RPMI8226 (cell line): ENCODE measurements at regions not wholly inside any gene's neighbourhood (a gene's known extent, or its start where the extent isn't known, plus 50 kb on each side); places are given as distances from the start of the nearest gene placed in this dataset.

Experiments
- DNase-seq: peaks from one replicate; pipeline ENCODE4 v3.0.0-alpha.2; 2015

DNA sequence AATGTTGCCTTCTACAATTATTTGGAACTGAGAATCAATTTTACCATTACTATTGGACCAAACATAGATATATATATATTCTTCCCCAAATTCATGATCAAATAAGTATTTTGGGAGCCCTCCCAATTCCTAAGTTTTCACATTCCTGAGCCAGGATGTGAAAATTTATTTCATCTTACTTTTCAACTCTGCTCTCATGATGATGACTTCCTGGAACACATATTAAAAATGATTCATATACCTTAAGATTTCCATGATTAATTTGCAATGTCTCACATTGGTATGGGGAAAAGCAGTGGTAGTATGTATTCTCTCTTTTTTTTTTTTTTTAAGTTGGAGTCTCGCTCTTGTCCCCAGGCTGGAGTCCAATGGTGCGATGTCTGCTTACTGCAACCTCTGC is 596.1 kb upstream of the ZEB2 start:
- no peak for DNase-seq

DNA sequence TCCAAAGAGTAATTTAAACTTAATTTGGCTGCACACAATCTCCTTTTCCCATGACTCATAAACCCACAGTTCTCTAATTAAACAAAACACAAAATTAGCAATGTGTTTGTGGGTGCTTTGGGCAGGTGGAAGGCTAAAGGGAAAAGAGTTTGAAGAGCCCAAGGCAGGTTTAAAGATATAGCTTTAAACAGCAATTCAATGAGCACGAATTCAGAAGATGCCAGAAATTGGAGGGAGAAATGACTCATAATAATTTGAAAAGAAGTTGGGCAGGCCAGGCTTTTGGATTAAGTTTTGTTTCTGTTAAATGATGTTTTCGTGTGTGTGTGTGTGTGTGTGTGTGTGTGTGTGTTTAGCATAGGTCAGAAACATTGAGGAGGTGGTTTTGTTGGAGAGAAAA is 594.8 kb upstream of the ZEB2 start:
- DNase-seq: no peak

DNA sequence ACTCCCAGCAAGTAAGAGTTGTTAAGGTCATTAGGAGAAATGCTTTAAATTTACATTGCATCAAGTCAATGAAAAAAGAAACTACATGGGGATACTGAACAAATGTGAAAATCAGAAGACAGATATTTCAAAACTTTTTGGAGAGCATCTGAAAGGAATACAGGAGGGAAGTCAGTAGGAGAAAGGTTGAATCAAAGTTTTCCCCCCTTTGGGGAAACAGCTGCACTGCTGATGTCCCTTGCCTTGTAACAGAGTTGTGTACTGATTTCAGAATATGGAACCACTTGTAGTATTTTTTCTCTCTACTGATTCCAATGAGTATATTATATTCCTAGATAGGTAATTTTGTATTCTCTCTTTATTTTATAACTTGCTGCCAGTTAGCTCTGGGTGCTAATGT is 592.5 kb upstream of the ZEB2 start:
- no peak for DNase-seq

DNA sequence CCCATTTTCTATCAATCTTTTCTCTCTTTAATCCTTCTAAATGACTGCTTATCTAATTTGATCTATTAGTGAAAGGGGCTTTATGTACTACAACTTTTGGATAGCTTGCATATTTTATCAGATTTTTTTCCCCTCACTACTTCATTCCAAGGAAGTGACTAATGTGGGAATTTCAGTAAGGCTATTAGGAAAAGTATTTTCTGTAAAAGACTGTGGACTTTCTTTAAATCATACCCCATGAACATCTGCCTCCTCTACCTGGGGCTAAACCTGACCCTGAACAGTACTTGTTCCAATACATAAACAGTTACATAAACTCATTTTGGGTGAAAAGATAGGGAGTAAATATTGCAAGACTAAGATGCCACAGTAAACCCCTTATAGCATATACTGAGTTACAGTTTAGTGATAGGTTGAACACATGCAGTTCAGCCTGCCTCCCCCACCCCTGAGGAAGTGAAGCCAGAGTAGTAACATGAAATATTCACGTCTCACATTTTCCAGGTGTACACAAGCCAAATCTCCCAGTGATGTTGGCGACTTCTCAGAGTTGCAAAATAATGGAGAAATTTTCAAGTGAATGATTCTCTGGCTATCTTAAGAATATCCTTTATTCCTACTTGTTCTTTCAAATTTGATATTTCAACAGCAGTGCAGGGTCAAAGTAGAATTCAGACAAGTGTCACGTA is 590.9 kb upstream of the ZEB2 start:
- no peak for DNase-seq

DNA sequence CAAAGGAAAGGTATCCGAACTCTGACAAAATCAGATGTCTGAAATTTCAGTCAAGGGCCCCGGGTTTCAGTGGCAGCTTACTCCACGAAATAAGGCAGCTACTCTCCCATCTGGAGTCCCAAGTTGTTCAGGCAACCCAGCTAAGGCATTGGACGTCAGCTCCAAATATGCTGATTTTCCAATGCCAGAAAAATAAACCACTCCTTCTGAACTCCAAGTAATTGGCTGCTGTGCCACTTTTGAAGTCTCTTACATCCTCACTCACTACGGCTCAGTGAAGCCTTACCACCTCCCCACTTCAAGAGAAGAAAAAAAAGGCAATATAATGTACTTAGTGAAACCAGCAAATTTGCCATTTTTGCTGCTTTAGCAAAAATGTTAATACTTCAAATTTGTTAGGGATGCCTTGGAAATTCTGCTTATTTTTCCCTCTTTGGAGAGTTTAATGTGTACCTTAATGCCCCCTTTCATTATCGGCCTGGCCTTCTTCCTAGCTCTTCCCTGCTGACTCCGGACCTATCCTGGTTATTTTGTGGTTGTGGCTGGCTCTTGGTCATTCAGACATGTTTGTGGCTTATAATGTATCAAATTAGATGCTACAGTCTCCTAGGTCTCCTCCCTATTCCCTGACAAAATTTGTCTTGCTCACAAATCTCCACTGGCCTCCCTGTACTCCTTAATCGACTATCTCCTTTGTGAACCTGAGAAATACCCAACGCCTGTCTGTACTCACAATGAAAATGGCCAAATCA is 589.2 kb upstream of the ZEB2 start:
- no peak for DNase-seq

DNA sequence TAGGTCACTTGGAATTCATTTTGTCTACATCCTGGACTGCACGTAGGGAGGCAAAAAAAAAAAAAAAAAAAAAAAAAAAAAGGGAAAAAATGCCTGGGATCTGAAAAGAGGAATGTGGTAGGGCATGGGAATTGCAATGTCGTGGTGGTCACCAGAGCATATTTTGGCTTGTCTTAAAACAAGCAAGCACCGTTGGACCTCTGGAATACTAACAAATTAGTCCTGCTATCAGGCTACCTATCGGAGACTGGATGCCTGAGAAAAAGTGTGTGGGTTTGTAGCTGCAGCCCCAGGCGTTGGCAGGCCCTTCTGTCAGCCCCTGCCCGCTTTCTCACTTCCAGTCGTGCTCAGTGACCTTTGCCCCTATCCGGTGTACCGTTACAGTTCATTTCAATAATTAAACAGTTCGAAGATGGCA is 588.5 kb upstream of the ZEB2 start:
- DNase-seq: no peak

DNA sequence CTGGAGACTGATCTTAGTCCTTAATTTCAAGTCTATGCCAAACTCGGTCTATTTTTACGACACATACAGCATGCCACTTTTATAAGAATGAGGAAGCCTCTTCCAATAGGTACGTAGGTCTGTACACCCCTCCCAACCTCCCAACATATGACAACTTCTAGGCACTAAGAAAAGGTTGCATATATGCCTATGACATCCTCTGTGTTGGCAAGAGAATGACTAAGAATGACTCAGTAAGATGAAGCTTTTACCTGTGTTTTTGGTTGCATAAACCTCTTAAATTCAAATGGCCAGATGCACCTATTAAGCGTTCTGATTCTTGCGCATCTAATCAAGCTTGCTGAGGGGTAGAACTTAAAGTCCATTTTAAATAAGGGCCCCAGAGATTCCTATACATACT is 586.4 kb upstream of the ZEB2 start:
- no peak for DNase-seq

DNA sequence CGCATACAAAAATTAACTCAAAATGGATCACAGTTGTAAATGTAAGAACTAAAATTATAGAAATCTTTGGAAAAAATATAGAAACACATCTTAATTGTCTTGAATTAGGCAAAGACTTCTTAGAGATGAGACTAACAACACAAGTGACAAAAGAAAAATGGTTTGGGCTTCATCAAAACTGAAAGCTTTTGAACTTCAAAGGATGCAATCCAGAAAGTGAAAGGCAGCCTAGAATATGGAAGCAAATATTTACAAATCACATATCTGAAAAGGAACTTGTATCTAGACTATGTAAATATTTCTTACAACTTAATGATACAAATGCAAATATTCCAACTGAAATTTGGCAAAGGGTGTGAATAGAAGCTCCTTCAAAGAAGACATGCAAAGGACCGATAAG is 582.8 kb upstream of the ZEB2 start:
- DNase-seq: no peak

DNA sequence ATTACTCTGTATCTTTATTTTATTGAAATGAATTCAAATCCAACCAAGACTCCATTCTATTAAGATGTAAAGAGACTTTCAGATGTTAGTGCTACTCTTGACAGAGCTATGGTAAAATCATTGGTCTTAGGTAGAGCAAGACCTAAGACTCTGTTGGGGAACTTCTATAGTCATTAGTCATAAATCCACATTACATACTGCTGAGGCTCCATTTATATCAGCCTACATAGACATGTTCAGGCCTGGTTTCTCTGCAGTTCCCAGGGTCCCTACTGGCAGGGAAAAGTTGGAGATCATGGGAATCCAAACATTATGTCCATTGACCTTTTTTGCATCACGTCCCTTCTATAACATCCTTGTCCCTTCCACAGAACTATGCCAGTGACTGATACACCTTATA is 580.4 kb upstream of the ZEB2 start:
- no peak for DNase-seq

DNA sequence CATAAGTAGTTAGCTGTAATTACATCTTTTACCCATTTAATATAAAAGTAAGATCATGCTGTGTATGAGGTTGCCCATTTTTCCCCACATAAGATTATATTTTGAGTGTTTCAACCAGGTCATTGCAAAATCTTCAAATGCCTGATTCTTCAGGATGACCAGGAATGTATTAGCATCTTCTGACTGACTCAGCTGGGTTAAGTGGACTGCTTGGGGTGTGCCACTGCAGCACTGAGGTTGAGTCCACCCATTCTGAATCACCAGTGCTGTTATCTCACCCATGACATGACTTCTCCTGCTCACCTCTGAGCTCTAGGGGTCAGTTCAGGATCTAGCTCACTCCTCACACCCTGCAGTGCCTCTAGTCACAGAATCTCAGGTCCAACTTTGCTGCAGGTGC is 576.7 kb upstream of the ZEB2 start:
- DNase-seq: no peak

DNA sequence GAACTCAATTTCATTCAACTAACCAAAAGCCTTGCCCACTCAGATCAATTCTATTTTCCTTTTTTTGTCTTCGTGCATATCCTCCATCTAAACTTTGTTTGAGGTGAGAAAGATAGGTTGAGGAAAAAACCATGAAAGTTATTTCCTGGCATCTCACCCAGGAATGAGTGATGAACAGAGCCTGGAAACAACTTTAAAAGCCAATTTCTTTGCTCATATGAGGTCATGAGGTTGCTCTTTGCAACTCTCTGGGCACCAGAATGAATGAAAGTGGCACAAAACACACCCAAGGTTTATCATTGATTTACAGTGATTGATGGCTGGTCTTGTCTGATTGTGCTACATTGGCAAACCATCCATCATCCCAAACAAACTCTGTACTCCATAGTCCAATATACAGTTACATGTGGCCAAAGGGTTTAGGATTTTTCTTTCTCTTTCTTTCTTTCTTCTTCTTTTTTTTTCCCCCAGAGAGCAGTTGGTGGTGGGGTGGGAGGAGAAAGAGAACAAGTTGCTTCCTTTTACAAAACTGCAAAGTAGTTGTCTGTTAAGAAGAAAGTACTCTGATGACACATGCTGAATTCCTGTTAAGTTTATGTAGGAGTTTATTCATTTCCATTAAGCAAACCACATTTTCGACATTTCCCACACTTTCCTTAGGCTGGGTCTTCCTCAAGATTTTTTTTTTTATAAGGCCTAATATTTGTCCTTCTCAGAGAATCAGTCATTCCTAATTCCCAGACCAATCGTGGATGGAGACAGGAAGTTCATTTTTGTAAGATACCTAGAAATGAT is 575.9 kb upstream of the ZEB2 start:
- DNase-seq: no peak

DNA sequence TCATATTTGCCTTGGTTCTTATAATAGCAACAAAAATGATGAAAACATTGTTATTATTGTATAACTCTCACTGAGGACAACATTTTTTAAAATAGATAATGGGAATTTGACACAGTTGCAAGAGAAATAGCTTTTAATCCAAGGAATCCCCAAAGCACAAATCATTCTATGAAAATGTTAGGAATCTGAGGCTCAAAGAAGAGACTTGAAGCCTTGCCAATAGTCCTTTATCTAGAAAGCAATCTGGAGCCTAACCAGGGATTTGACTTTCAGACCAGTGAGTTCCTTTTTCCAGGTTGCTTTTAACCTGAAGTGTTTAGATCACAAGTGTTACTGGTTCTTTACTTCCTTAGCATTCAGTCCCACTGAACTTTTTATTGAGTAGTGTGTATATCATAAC is 574.5 kb upstream of the ZEB2 start:
- DNase-seq: no peak

DNA sequence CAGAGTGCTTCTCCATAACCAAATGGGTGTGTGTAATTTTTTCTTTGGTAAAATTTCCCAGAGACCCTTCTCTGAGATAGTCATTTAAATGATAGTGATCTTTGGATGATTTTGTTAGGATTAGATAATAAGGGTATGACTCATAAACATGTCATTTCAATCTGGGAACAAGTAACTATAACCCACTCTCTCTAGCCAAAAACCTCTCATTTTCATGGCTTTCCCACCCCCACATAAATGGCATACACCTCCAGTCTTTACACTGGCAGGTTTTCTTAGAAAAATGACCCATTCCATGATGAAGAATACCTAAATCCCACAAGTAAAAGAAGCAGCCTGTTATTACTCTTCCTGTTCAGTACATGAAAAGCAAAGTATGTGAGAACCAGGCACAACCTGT is 572.0 kb upstream of the ZEB2 start:
- no peak for DNase-seq

DNA sequence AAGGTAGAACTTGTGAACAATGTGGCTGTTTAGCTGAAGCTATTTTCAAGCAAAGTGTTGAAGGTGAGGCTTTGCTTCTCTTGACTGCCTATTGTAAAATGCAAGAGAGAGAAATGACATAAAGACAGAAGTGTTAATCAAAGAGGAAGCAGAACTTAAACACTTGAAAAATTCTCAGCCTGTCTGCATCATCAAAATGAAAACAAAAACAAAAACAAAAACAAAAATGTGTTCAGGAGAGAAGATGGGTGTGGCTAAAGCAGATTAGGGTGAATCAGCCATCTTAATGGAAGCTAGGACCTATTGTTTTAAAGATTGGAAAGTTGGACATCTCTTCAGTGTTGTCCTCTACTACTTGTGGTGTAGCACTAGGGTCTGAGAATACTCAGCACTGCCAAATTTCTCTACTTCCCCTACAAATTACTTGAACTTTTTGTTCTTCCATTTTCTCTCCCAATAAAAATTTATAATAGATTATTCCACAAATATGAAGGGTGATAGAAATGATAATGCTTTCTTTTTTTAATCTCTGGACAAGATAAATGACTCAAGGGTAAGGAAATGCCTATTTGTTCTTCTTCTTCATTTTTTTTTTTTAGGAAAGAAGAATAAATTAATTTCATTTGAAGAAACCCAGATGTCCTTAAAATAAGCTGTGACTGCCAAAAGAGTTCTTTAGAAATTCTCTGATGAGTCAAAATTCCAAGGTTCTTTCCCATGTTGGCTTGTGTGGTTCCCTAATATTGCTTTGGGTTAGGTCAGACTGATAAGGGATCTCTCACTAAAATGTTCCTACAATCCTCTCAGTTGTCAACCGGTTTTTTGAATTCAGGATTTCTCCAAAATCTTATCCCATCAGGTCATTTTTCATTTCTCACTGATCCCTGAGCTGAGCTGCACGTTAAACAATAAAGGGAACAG is 571.2 kb upstream of the ZEB2 start:
- DNase-seq: no peak

DNA sequence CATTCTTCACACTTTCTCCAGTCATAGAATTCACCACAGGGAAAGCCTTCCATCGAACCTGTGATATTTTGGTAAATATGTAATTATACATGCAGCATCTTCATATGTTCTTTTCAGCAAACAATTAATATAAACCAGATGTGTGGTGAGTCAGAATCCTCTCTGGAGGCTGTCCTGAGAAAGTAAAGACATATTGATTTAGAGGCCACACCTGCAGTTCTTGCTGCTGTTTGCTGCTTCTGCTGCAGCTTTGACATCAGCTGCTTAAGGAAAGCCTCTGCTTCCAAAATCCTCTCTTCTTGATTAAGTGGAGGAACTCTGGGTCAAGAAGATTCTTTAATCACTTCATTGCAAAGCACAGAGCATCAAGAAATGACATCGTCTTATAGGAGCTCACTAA is 568.8 kb upstream of the ZEB2 start:
- no peak for DNase-seq

DNA sequence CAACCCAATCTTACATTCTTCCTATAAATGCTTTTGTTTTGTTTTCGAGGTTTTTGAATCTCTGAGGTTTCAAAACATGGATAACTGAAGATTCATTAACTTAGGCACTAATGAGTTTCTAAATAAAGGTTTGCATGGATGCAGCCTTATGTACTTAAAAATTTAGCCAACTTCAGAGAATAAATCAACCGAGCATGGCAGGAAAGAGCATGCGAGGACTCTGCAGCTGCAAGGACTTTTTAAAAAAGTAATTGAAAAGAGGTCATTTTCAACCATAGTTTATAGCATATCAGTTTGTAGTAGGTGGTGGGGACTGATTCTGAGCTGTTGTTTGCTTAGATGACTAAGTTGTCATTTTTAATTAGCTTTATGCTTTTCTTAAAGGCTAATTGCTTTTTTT is 567.0 kb upstream of the ZEB2 start:
- DNase-seq: no peak

DNA sequence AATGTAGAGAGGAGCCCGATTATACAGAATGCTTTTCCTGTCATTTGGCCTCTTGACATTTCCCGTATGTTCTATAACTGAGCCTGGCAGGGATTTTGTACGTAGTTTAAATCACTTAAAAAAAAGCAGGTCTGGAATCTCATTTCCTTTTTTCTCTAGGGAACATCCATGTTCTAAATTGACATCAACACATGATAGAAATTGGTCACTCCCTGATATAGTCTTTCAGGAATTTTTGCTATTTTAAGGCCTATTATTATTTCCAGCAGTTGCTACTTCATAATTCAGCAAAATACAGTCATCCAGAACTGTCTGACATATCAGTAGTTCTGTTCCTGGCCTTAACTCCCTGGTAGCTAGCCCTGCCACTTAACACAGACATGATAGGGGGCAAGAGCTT is 565.7 kb upstream of the ZEB2 start:
- DNase-seq: no peak

DNA sequence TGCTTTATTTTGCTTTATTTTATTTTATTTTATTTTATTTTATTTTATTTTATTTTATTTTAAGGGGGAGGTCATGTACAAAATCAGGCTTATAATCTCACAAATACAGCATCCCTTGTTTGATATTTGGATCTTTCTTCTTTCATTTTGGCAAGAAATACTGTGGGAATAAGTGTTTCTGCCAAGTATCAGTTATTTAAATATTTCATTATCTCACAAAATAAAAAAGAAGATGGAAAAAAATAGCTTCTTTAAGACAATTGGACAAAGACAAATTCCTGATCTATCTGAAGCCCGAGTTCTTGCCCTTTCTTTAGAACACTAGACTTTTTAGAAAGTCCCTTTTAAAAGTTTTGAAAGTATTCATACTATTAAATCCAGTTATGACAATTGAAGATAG is 560.5 kb upstream of the ZEB2 start:
- no peak for DNase-seq

DNA sequence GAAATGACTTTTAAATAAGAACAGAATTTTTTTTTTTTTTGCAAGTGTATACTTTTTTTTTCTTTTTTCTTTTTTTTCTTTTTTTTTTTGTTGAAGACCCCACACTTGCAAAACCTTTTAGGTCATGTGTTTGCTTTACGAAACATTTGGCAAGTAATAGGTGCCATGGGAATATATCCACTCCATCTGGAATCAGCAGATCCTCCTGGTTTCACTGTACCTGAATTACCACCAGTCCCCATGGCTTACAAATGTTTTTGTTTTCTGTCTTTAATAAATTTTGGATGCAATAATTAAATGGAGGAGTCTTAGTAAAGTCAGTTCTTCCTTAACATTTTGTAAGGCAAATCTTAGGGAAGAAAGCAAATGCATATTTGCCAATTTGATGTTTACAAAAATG is 559.7 kb upstream of the ZEB2 start:
- DNase-seq: no peak

DNA sequence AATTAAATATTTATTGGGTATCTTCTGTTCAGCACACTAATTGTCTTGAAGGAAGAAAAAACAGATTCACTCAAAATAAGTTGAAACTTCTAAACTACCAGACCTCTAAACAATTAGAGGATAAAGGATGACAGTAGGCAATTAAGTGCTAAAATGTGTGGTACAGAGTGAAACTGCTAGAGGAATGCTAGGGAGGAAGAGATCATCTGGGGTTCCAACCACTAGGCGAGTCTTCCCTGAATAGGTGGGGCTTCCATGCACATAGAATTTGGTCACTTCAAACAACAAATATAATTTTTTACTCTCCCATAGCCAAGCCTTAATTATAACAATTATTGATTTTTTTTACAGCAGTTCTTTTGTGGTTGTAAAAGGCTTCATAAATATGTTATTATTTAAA is 559.0 kb upstream of the ZEB2 start:
- no peak for DNase-seq

DNA sequence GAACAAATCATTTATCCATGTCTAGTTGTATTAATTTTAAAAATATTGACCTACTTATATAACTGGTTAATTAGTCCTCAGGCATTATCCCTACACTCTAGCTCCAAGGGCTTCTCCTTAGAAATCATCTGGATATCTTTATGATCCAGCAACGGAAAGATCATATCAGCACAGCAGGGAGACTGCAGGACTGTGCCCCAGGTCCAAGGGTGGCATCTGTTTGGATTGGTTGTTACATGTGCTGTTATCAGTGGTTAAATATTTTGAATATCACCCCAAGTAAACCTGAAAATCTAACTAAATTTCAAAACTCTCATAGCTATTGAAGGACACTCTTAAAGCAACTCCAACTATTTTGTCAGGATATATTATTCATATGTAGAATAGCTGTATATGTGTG is 556.2 kb upstream of the ZEB2 start:
- DNase-seq: no peak

DNA sequence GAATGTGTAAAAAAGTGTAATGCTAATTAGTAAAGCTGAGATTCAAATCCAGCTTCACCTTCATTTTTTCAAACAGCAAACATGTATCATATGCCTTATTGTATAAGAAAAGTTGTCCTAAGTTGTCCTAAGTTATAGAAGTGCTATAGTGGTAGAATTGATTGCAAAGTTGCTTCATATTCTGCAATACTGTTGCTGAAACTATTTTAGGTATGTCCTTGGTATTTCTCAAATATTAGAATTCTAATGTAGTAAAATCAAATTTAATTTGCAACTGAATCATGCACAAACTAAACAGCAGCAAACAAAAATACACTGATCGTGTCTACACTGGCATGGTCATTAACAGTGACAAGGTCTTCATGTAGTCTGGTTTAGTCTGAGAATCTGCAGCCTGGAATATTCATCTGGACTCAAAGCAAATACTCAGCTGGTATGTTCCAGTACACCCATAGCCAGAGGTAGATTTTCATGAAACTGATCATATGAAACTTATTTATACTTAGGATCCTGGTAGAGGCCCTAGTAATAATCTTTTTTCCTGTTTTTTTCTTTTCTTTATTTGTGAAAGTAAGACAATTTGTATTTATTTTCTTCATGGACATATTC is 555.6 kb upstream of the ZEB2 start:
- no peak for DNase-seq

DNA sequence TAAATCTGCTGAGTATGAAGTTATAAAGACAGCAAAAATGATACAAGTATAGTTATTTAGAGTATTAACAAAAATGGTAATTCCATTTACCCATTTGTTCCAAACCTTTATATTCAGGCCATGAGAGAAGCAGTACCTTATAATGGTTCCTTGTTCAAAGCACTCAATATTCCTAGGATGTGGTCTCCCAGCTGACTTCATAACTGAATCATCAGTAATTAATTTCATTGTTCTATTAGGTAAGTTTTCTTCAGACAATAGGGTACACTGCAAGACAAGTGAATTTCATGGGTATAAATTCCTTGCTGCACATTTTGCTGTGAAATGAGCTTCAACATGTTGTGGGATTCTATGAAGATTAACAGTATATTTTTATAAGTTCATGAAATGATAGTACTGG is 550.8 kb upstream of the ZEB2 start:
- DNase-seq: no peak
